ENCODE measurements at regions not wholly inside any gene's neighbourhood (a gene's known extent, or its start where the extent isn't known, plus 50 kb on each side); places are given as distances from the start of the nearest gene placed in this dataset.
A peak's percentile ranks its signal among the peaks of the same experiment; 100 is the strongest.

- no peak for DNase-seq
- WGBS, 5 donors: 90 to 100% (median 93%) methylated on average over 2 of the region's 2 CpGs
- no peak overlapping the region for H3K27ac ChIP-seq
- H3K4me1 ChIP-seq: peaks cover 0 to 7% (median 0%) of the 10 kb centered on the region in 6 donors
- peaks cover 0 to 7% (median 0%) of the 10 kb centered on the region in 8 donors for H3K9me3 ChIP-seq
- H3K36me3 ChIP-seq: no peaks in the 10 kb centered on the region
- TF ChIP-seq, protein P1, sequence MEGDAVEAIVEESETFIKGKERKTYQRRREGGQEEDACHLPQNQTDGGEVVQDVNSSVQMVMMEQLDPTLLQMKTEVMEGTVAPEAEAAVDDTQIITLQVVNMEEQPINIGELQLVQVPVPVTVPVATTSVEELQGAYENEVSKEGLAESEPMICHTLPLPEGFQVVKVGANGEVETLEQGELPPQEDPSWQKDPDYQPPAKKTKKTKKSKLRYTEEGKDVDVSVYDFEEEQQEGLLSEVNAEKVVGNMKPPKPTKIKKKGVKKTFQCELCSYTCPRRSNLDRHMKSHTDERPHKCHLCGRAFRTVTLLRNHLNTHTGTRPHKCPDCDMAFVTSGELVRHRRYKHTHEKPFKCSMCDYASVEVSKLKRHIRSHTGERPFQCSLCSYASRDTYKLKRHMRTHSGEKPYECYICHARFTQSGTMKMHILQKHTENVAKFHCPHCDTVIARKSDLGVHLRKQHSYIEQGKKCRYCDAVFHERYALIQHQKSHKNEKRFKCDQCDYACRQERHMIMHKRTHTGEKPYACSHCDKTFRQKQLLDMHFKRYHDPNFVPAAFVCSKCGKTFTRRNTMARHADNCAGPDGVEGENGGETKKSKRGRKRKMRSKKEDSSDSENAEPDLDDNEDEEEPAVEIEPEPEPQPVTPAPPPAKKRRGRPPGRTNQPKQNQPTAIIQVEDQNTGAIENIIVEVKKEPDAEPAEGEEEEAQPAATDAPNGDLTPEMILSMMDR (IDR thresholded peaks at IDR 0.05 in 8 of 11, conservative IDR thresholded peaks at IDR 0.05 in 3 of 11): no peak
- no peak for TF ChIP-seq POLR2A (IDR thresholded peaks at IDR 0.05)
- TF ChIP-seq POLR2AphosphoS5 (IDR thresholded peaks at IDR 0.05): no peak
- H3K4me3 ChIP-seq: no peak overlapping the region
- H3K27me3 ChIP-seq (replicated peaks in 1 of 7): no peaks in the 10 kb centered on the region
- intact Hi-C loops (cut with DNase I; ENCODE audit: low total_unique reads): no loop called here
Observed at GRCh38 chr5:109516390-109516789, 106.6 kb upstream of the PJA2 start.

GRCh38 chr5:109511980-109512734 lies 102.4 kb upstream of the PJA2 start:
- Histone ChIP-seq H3K27ac (peak overlapping the region in 2 of 8 donors; percentile 28 to 67), H3K36me3 (no peaks in the 10 kb centered on the region), H3K4me3 (no peak overlapping the region), H3K4me1 (peaks cover 0 to 7% (median under 1%) of the 10 kb centered on the region in 6 donors), H3K27me3 (replicated peaks in 1 of 7) (no peaks in the 10 kb centered on the region), H3K9me3 (no peaks in the 10 kb centered on the region)
- WGBS, 5 donors: 28 to 44% (median 34%) methylated on average over 8 of the region's 8 CpGs
- no peak for DNase-seq
- intact Hi-C loops (cut with DNase I; ENCODE audit: low total_unique reads): no loop called here
- no peak for TF ChIP-seq POLR2A (IDR thresholded peaks at IDR 0.05)
- TF ChIP-seq, protein P1 (IDR thresholded peaks at IDR 0.05 in 8 of 11, conservative IDR thresholded peaks at IDR 0.05 in 3 of 11): no peak
- TF ChIP-seq POLR2AphosphoS5 (IDR thresholded peaks at IDR 0.05): no peak

DNA sequence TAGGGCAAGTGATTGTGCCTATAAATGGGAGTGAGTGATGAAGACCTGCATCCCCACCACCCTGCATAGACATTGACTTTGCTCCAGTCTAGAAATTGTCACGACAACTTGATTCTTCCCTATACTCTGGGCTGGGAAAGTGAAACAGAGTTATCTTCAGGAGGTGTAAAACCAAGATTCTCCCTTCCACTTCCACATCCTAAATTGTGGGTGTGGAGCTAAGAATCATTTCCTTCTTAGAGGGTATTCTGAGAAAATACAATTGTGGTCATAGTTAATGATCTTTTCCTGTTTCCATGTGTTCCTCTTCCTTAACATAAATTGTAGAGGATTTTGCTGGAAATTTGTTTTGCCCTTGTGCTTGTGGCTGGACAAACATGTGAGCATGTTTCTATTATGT lies 96.8 kb upstream of the PJA2 start:
- no peak overlapping the region for H3K4me3 ChIP-seq
- intact Hi-C loops (cut with DNase I; ENCODE audit: low total_unique reads): no loop called here
- H3K36me3 ChIP-seq: no peaks in the 10 kb centered on the region
- TF ChIP-seq, protein P1 (IDR thresholded peaks at IDR 0.05 in 8 of 11, conservative IDR thresholded peaks at IDR 0.05 in 3 of 11): no peak
- no peak for TF ChIP-seq POLR2A (IDR thresholded peaks at IDR 0.05)
- TF ChIP-seq POLR2AphosphoS5 (IDR thresholded peaks at IDR 0.05): no peak
- peak overlapping the region in 1 of 8 donors; percentile 4 for H3K27ac ChIP-seq
- no peaks in the 10 kb centered on the region for H3K27me3 ChIP-seq (replicated peaks in 1 of 7)
- no peak for DNase-seq
- WGBS, 5 donors: 39 to 69% (median 52%) methylated on average over 1 of the region's 1 CpG
- H3K9me3 ChIP-seq: no peaks in the 10 kb centered on the region
- peaks cover 0 to 4% (median 0%) of the 10 kb centered on the region in 6 donors for H3K4me1 ChIP-seq

- intact Hi-C loops (cut with DNase I; ENCODE audit: low total_unique reads): no loop called here
- H3K9me3 ChIP-seq: no peaks in the 10 kb centered on the region
- H3K36me3 ChIP-seq: no peaks in the 10 kb centered on the region
- no peak overlapping the region for H3K4me3 ChIP-seq
- peaks cover 0 to 4% (median 0%) of the 10 kb centered on the region in 7 donors for H3K27me3 ChIP-seq (replicated peaks in 1 of 7)
- H3K27ac ChIP-seq: no peak overlapping the region
- TF ChIP-seq POLR2AphosphoS5 (IDR thresholded peaks at IDR 0.05): no peak
- TF ChIP-seq POLR2A (IDR thresholded peaks at IDR 0.05): no peak
- TF ChIP-seq, protein P1 (IDR thresholded peaks at IDR 0.05 in 8 of 11, conservative IDR thresholded peaks at IDR 0.05 in 3 of 11): no peak
- 70 to 88% (median 75%) methylated on average over 3 of the region's 3 CpGs for WGBS, 5 donors
- no peak for DNase-seq
- H3K4me1 ChIP-seq: no peaks in the 10 kb centered on the region
Observed at GRCh38 chr5:109496112-109496511, 86.3 kb upstream of the PJA2 start.

All from spleen (tissue), 11 donors.